Stimulated activated CD4-positive, alpha-beta T cell treated with anti-CD3 and anti-CD28 coated beads, TNF-alpha, amount 100 ng/mL, for 1 hour (primary cell): ENCODE measurements at regions not wholly inside any gene's neighbourhood (a gene's known extent, or its start where the extent isn't known, plus 50 kb on each side); places are given as distances from the start of the nearest gene placed in this dataset.

Experiments
- DNase-seq, 3 donors: peaks; one replicate each; pipeline ENCODE4 v3.0.0-alpha.2; 2020; ENCODE audit warnings: low read depth in 3 of 3, low spot score in 1 of 3

GRCh38 chr6:143621876-143622605 lies 55.7 kb upstream of the PHACTR2 start:
- no peak for DNase-seq

GRCh38 chr6:143621159-143621873 lies 56.4 kb upstream of the PHACTR2 start:
- DNase-seq = no peak

GRCh38 chr6:143620447-143620846 lies 57.3 kb upstream of the PHACTR2 start:
- no peak for DNase-seq

GRCh38 chr6:143619824-143620401 lies 57.9 kb upstream of the PHACTR2 start:
- DNase-seq = no peak

- no peak for DNase-seq
Observed at GRCh38 chr6:143616741-143617140, 61.0 kb upstream of the PHACTR2 start.

GRCh38 chr6:143615785-143616184 lies 62.0 kb upstream of the PHACTR2 start:
- DNase-seq = no peak

- DNase-seq = no peak
Observed at GRCh38 chr6:143614235-143614634, 63.5 kb upstream of the PHACTR2 start.

- DNase-seq = no peak
Observed at GRCh38 chr6:143613749-143614148, 64.0 kb upstream of the PHACTR2 start.

GRCh38 chr6:143612186-143612585 lies 65.6 kb upstream of the PHACTR2 start:
- no peak for DNase-seq

GRCh38 chr6:143611580-143611979 lies 66.2 kb upstream of the PHACTR2 start:
- no peak for DNase-seq

GRCh38 chr6:143609972-143610371 lies 67.8 kb upstream of the PHACTR2 start:
- DNase-seq = no peak

GRCh38 chr6:143609501-143609900 lies 68.3 kb upstream of the PHACTR2 start:
- DNase-seq = no peak

GRCh38 chr6:143608906-143609305 lies 68.9 kb upstream of the PHACTR2 start:
- no peak for DNase-seq

- no peak for DNase-seq
Observed at GRCh38 chr6:143607974-143608373, 69.8 kb upstream of the PHACTR2 start.

GRCh38 chr6:143607168-143607567 lies 70.6 kb upstream of the PHACTR2 start:
- no peak for DNase-seq

GRCh38 chr6:143605906-143606521 lies 71.8 kb upstream of the PHACTR2 start:
- no peak for DNase-seq

GRCh38 chr6:143603455-143603854 lies 74.3 kb upstream of the PHACTR2 start:
- DNase-seq = no peak

GRCh38 chr6:143601504-143601903 lies 76.3 kb upstream of the PHACTR2 start:
- DNase-seq = no peak

GRCh38 chr6:143600821-143601220 lies 76.9 kb upstream of the PHACTR2 start:
- DNase-seq = no peak

GRCh38 chr6:143598466-143599080 lies 79.2 kb upstream of the PHACTR2 start:
- DNase-seq = no peak

- no peak for DNase-seq
Observed at GRCh38 chr6:143596866-143597265, 80.9 kb upstream of the PHACTR2 start.
